Fibroblast of mammary gland (primary cell): ENCODE measurements at regions not wholly inside any gene's neighbourhood (a gene's known extent, or its start where the extent isn't known, plus 50 kb on each side); places are given as distances from the start of the nearest gene placed in this dataset.

Experiments
- DNase-seq: peaks from one replicate; pipeline ENCODE4 v3.0.0-alpha.2; 2010; ENCODE audit warnings: low read depth
- H3K4me3 ChIP-seq: 2 replicates; pipeline ENCODE4 v1.5.1; 2011; ENCODE audit warnings: low read depth, mild to moderate bottlenecking, low read length, moderate library complexity; ENCODE audit not compliant: control insufficient read depth
- TF ChIP-seq, protein P1 (sequence below): conservative IDR thresholded peaks from 2 replicates; pipeline ENCODE4 v1.5.1; 2011; ENCODE audit warnings: low read depth, low read length, inconsistent platforms; ENCODE audit not compliant: control insufficient read depth, insufficient read depth

GRCh38 chr4:128551280-128551679 is 258.2 kb upstream of the JADE1 start:
- no peak for DNase-seq
- TF ChIP-seq, protein P1, sequence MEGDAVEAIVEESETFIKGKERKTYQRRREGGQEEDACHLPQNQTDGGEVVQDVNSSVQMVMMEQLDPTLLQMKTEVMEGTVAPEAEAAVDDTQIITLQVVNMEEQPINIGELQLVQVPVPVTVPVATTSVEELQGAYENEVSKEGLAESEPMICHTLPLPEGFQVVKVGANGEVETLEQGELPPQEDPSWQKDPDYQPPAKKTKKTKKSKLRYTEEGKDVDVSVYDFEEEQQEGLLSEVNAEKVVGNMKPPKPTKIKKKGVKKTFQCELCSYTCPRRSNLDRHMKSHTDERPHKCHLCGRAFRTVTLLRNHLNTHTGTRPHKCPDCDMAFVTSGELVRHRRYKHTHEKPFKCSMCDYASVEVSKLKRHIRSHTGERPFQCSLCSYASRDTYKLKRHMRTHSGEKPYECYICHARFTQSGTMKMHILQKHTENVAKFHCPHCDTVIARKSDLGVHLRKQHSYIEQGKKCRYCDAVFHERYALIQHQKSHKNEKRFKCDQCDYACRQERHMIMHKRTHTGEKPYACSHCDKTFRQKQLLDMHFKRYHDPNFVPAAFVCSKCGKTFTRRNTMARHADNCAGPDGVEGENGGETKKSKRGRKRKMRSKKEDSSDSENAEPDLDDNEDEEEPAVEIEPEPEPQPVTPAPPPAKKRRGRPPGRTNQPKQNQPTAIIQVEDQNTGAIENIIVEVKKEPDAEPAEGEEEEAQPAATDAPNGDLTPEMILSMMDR: no peak
- H3K4me3 ChIP-seq: no peak overlapping the region

GRCh38 chr4:128550060-128550459 is 259.4 kb upstream of the JADE1 start:
- no peak overlapping the region for H3K4me3 ChIP-seq
- no peak for DNase-seq
- TF ChIP-seq, protein P1: no peak

DNA sequence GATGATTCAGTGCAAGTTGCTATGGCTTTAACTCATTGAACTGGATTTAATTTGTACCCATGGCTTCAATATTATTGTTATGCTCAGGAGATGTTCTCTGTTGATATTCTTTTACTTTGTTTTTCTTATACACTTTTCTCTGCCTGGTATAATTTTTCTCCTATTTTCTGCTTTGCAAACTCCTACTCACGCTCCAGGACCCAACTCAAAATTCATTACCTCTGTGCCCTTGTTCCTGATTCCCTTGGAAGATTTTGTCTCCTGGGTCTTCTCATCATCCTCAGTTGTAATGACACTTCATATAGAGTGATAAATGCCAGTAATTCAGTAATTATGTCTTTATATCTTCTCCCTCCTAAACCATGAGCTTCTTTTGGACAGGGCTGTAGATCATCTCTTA is 259.9 kb upstream of the JADE1 start:
- no peak overlapping the region for H3K4me3 ChIP-seq
- no peak for DNase-seq
- TF ChIP-seq, protein P1: no peak

DNA sequence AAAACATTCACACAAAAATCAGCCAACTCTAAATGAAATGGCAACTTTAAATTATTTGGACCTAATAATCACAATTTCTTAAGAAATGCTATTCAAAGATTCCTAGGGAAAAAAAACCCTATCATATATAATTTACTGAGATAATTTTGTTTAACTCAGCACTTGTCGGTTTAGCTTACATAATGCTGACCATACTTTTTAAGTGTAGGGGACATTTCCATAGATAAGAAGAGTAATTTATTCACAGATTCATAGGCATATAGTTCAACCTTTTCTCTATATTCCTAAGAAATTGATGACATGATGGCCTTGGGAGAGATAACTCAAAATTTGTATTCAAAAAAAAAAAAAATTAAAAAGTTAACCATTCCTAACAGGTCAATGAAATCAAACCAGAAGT is 260.8 kb upstream of the PGRMC2 start:
- no peak overlapping the region for H3K4me3 ChIP-seq
- DNase-seq: no peak
- TF ChIP-seq, protein P1: no peak

DNA sequence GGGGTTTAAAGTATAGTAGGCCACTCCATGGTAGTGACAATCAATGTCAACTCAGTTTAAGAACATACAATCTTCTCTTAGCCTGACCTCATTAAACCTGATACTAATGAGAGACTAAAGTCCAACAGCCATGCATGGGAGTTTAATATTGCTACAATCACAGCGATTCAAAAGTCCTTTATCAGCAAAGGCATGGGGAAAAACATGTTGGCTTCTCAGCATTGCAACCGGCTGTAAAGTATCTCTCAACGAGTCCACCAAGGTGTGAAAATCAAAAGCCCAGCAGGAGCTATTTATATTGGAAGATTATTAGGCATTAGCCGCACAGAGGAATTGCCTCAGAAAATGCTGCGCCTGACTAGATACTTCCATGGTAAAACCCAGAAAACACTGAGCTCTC is 256.7 kb upstream of the PGRMC2 start:
- no peak overlapping the region for H3K4me3 ChIP-seq
- DNase-seq: no peak
- TF ChIP-seq, protein P1: no peak

GRCh38 chr4:128543696-128544095 is 256.1 kb upstream of the PGRMC2 start:
- H3K4me3 ChIP-seq: no peak overlapping the region
- TF ChIP-seq, protein P1: no peak
- no peak for DNase-seq

- DNase-seq: no peak
- TF ChIP-seq, protein P1: no peak
- H3K4me3 ChIP-seq: no peak overlapping the region
These were observed 254.4 kb upstream of the PGRMC2 start for GRCh38 chr4:128542047-128542446.
